Testis (tissue), 2 donors: ENCODE measurements at regions not wholly inside any gene's neighbourhood (a gene's known extent, or its start where the extent isn't known, plus 50 kb on each side); places are given as distances from the start of the nearest gene placed in this dataset.

Experiments
- DNase-seq: peaks from one replicate; pipeline ENCODE4 v3.0.0-alpha.2; 2019
- H3K27ac ChIP-seq, 2 donors: fragments of 200-600 bp; sonication (generic); one replicate each; pipeline ENCODE4 v1.5.1; 2019
- H3K27me3 ChIP-seq: fragments of 200-600 bp; sonication (generic); one replicate; pipeline ENCODE4 v1.5.1; 2019
- H3K36me3 ChIP-seq: fragments of 200-600 bp; sonication (generic); one replicate; pipeline ENCODE4 v1.5.1; 2017; ENCODE audit warnings: low read depth; ENCODE audit errors: missing control alignments
- H3K4me1 ChIP-seq: fragments of 200-600 bp; sonication (generic); one replicate; pipeline ENCODE4 v1.5.1; 2019
- H3K4me3 ChIP-seq, 2 donors: fragments of 200-600 bp; sonication (generic); one replicate each; pipeline ENCODE4 v1.5.1; 2017 to 2019
- H3K9me3 ChIP-seq: fragments of 200-600 bp; sonication (generic); one replicate; pipeline ENCODE4 v1.5.1; 2017
- CTCF ChIP-seq, 3 experiments: fragments of 450-650 bp in 2 of 3; fragments of 200-600 bp in 1 of 3; sonication (generic) in 1 of 3; IDR thresholded peaks; one replicate each; pipeline ENCODE4 v1.5.1; 2016 to 2019; ENCODE audit warnings: antibody characterized with exemption in 3 of 3, mild to moderate bottlenecking in 2 of 3, moderate library complexity in 1 of 3
- POLR2A ChIP-seq: fragments of 450-650 bp; IDR thresholded peaks from one replicate; pipeline ENCODE4 v1.6.1; 2017; ENCODE audit warnings: antibody characterized with exemption, mild to moderate bottlenecking, moderate library complexity
- WGBS, 2 donors: methylation state at CpG; one replicate each; pipeline ENCODE4 v1.1.5; 2018; 5-methylcytosine and 5-hydroxymethylcytosine counted together
- intact Hi-C: fragments of 100-400 bp; cut with DNase I; formaldehyde crosslinking; loops from one replicate; pipeline ENCODE4 v1.15.1; 2023; ENCODE audit warnings: low total_unique reads

GRCh38 chr2:200146501-200146900, 160.0 kb upstream of the SPATS2L start:
- WGBS, 2 donors = 88 to 93% methylated on average over 3 of the region's 3 CpGs
- no peak for TF ChIP-seq CTCF (IDR thresholded peaks at IDR 0.05)
- TF ChIP-seq POLR2A = no peak
- intact Hi-C loops = no loop called here

GRCh38 chr2:200147371-200147770, 159.1 kb upstream of the SPATS2L start:
- H3K4me1 ChIP-seq = no peaks in the 10 kb centered on the region
- no peaks in the 10 kb centered on the region for H3K36me3 ChIP-seq
- TF ChIP-seq CTCF (IDR thresholded peaks at IDR 0.05) (no peak), POLR2A (no peak)
- H3K27ac ChIP-seq = no peak overlapping the region
- intact Hi-C loops = no loop called here
- H3K9me3 ChIP-seq = no peaks in the 10 kb centered on the region
- 94 to 95% methylated on average over 2 of the region's 2 CpGs for WGBS, 2 donors
- H3K27me3 ChIP-seq = no peaks in the 10 kb centered on the region
- no peak overlapping the region for H3K4me3 ChIP-seq
- no peak for DNase-seq

More at GRCh38 chr2:200146501-200146900, 160.0 kb upstream of the SPATS2L start:
- Histone ChIP-seq H3K36me3 (no peaks in the 10 kb centered on the region), H3K27me3 (no peaks in the 10 kb centered on the region), H3K4me1 (no peaks in the 10 kb centered on the region), H3K4me3 (no peak overlapping the region), H3K27ac (no peak overlapping the region), H3K9me3 (no peaks in the 10 kb centered on the region)
- DNase-seq = no peak

GRCh38 chr2:200148366-200148765, 158.1 kb upstream of the SPATS2L start:
- TF ChIP-seq POLR2A (no peak), CTCF (IDR thresholded peaks at IDR 0.05) (no peak)
- DNase-seq = no peak
- H3K27me3 ChIP-seq = no peaks in the 10 kb centered on the region
- no peaks in the 10 kb centered on the region for H3K36me3 ChIP-seq
- H3K4me3 ChIP-seq = no peak overlapping the region
- H3K27ac ChIP-seq = no peak overlapping the region
- intact Hi-C loops = no loop called here
- H3K9me3 ChIP-seq = no peaks in the 10 kb centered on the region
- H3K4me1 ChIP-seq = no peaks in the 10 kb centered on the region
- WGBS, 2 donors = 80 to 85% methylated on average over 2 of the region's 2 CpGs

- DNase-seq = no peak
- Histone ChIP-seq H3K27ac (no peak overlapping the region), H3K4me1 (no peaks in the 10 kb centered on the region), H3K27me3 (no peaks in the 10 kb centered on the region), H3K36me3 (no peaks in the 10 kb centered on the region), H3K4me3 (no peak overlapping the region), H3K9me3 (no peaks in the 10 kb centered on the region)
- intact Hi-C loops = no loop called here
- 86 to 93% methylated on average over 1 of the region's 1 CpG for WGBS, 2 donors
- no peak for TF ChIP-seq POLR2A
- no peak for TF ChIP-seq CTCF (IDR thresholded peaks at IDR 0.05)
Observed at GRCh38 chr2:200150411-200151086, 155.9 kb upstream of the SPATS2L start.

GRCh38 chr2:200155652-200156051, 150.8 kb upstream of the SPATS2L start:
- intact Hi-C loops = no loop called here
- DNase-seq = no peak
- no peak for TF ChIP-seq POLR2A
- no peak for TF ChIP-seq CTCF (IDR thresholded peaks at IDR 0.05)
- no peaks in the 10 kb centered on the region for H3K9me3 ChIP-seq
- WGBS, 2 donors = 84 to 92% methylated on average over 3 of the region's 3 CpGs
- no peaks in the 10 kb centered on the region for H3K4me1 ChIP-seq
- no peak overlapping the region for H3K4me3 ChIP-seq
- H3K27ac ChIP-seq = no peak overlapping the region
- no peaks in the 10 kb centered on the region for H3K36me3 ChIP-seq
- H3K27me3 ChIP-seq = no peaks in the 10 kb centered on the region
